ENCODE measurements at regions not wholly inside any gene's neighbourhood (a gene's known extent, or its start where the extent isn't known, plus 50 kb on each side); places are given as distances from the start of the nearest gene placed in this dataset.

- no peak for TF ChIP-seq CTCF (IDR thresholded peaks at IDR 0.05; ENCODE audit: poor library complexity, severe bottlenecking)
- ATAC-seq (ENCODE audit: low read depth), result no peak
- no peak overlapping the region for H3K27ac ChIP-seq (ENCODE audit: poor library complexity, severe bottlenecking)
- H3K9me3 ChIP-seq (ENCODE audit: severe bottlenecking), result no peaks in the 10 kb centered on the region
- no peak overlapping the region for H3K4me3 ChIP-seq (ENCODE audit: severe bottlenecking)
- DNase-seq (ENCODE audit: low spot score), result no peak
- H3K36me3 ChIP-seq (ENCODE audit: low read depth), result no peaks in the 10 kb centered on the region
- no peaks in the 10 kb centered on the region for H3K4me1 ChIP-seq (ENCODE audit: insufficient read depth, poor library complexity, severe bottlenecking)
- H3K27me3 ChIP-seq (ENCODE audit: insufficient read depth, poor library complexity, severe bottlenecking), result no peaks in the 10 kb centered on the region
These were observed 406.2 kb downstream of the SUCLG1 start for GRCh38 chr2:84052913-84053312.

- H3K4me3 ChIP-seq (ENCODE audit: severe bottlenecking), result no peak overlapping the region
- no peak for ATAC-seq (ENCODE audit: low read depth)
- H3K4me1 ChIP-seq (ENCODE audit: insufficient read depth, poor library complexity, severe bottlenecking), result no peaks in the 10 kb centered on the region
- H3K36me3 ChIP-seq (ENCODE audit: low read depth), result no peaks in the 10 kb centered on the region
- no peak for TF ChIP-seq CTCF (IDR thresholded peaks at IDR 0.05; ENCODE audit: poor library complexity, severe bottlenecking)
- no peak overlapping the region for H3K27ac ChIP-seq (ENCODE audit: poor library complexity, severe bottlenecking)
- H3K27me3 ChIP-seq (ENCODE audit: insufficient read depth, poor library complexity, severe bottlenecking), result no peaks in the 10 kb centered on the region
- DNase-seq (ENCODE audit: low spot score), result no peak
- H3K9me3 ChIP-seq (ENCODE audit: severe bottlenecking), result no peaks in the 10 kb centered on the region
These were observed 407.0 kb downstream of the SUCLG1 start for GRCh38 chr2:84052043-84052442.

- Histone ChIP-seq H3K36me3 (ENCODE audit: low read depth) (no peaks in the 10 kb centered on the region), H3K27ac (ENCODE audit: poor library complexity, severe bottlenecking) (no peak overlapping the region), H3K27me3 (ENCODE audit: insufficient read depth, poor library complexity, severe bottlenecking) (no peaks in the 10 kb centered on the region), H3K4me1 (ENCODE audit: insufficient read depth, poor library complexity, severe bottlenecking) (no peaks in the 10 kb centered on the region), H3K9me3 (ENCODE audit: severe bottlenecking) (no peaks in the 10 kb centered on the region), H3K4me3 (ENCODE audit: severe bottlenecking) (no peak overlapping the region)
- no peak for DNase-seq (ENCODE audit: low spot score)
- TF ChIP-seq CTCF (IDR thresholded peaks at IDR 0.05; ENCODE audit: poor library complexity, severe bottlenecking), result no peak
- ATAC-seq (ENCODE audit: low read depth), result no peak
These were observed 410.1 kb downstream of the SUCLG1 start for GRCh38 chr2:84048964-84049363.

- H3K27ac ChIP-seq (ENCODE audit: poor library complexity, severe bottlenecking), result no peak overlapping the region
- TF ChIP-seq CTCF (IDR thresholded peaks at IDR 0.05; ENCODE audit: poor library complexity, severe bottlenecking), result no peak
- DNase-seq (ENCODE audit: low spot score), result no peak
These were observed 417.6 kb downstream of the SUCLG1 start for GRCh38 chr2:84041506-84041905.

GRCh38 chr2:84040281-84040680, 418.8 kb downstream of the SUCLG1 start:
- no peak for ATAC-seq (ENCODE audit: low read depth)
- TF ChIP-seq CTCF (IDR thresholded peaks at IDR 0.05; ENCODE audit: poor library complexity, severe bottlenecking), result no peak
- no peak for DNase-seq (ENCODE audit: low spot score)
- Histone ChIP-seq H3K4me1 (ENCODE audit: insufficient read depth, poor library complexity, severe bottlenecking) (no peaks in the 10 kb centered on the region), H3K27me3 (ENCODE audit: insufficient read depth, poor library complexity, severe bottlenecking) (no peaks in the 10 kb centered on the region), H3K9me3 (ENCODE audit: severe bottlenecking) (no peaks in the 10 kb centered on the region), H3K27ac (ENCODE audit: poor library complexity, severe bottlenecking) (no peak overlapping the region), H3K36me3 (ENCODE audit: low read depth) (no peaks in the 10 kb centered on the region), H3K4me3 (ENCODE audit: severe bottlenecking) (no peak overlapping the region)

More at GRCh38 chr2:84041506-84041905, 417.6 kb downstream of the SUCLG1 start:
- ATAC-seq (ENCODE audit: low read depth), result no peak
- Histone ChIP-seq H3K4me3 (ENCODE audit: severe bottlenecking) (no peak overlapping the region), H3K27me3 (ENCODE audit: insufficient read depth, poor library complexity, severe bottlenecking) (no peaks in the 10 kb centered on the region), H3K9me3 (ENCODE audit: severe bottlenecking) (no peaks in the 10 kb centered on the region), H3K4me1 (ENCODE audit: insufficient read depth, poor library complexity, severe bottlenecking) (no peaks in the 10 kb centered on the region), H3K36me3 (ENCODE audit: low read depth) (no peaks in the 10 kb centered on the region)

Data from RWPE2 (cell line).